Keratinocyte (primary cell): ENCODE measurements at regions not wholly inside any gene's neighbourhood (a gene's known extent, or its start where the extent isn't known, plus 50 kb on each side); places are given as distances from the start of the nearest gene placed in this dataset.
"Not testable (repeated sequence)": the region's sequence is repeated elsewhere in the genome, so short reads cannot be mapped to it uniquely, and the experiment has no call there.

Source experiments
- DNase-seq: peaks from one replicate; pipeline ENCODE4 v3.0.0-alpha.2; 2011; ENCODE audit warnings: low read depth, missing footprints, low spot score
- FAIRE-seq: peaks from 2 replicates; lab custom pipeline; 2011; peaks lifted over from hg19 to GRCh38; lab: Jason Lieb, UNC
- H2AFZ ChIP-seq: 2 replicates; pipeline ENCODE4 v1.6.0; 2012; ENCODE audit warnings: low read length, control low read depth, inconsistent platforms; ENCODE audit not compliant: control insufficient read depth
- H3K27ac ChIP-seq: 2 replicates; pipeline ENCODE4 v1.5.1; 2011; ENCODE audit warnings: low read length; ENCODE audit not compliant: control insufficient read depth, insufficient read depth
- H3K27me3 ChIP-seq: 3 replicates; pipeline ENCODE4 v1.6.0; 2011; ENCODE audit warnings: low read length; ENCODE audit not compliant: control insufficient read depth, insufficient read depth; ENCODE audit errors: extremely low read depth
- H3K36me3 ChIP-seq, 2 experiments: 2 replicates in 1 of 2; 3 replicates in 1 of 2; pipeline ENCODE4 v1.5.1; 2011; ENCODE audit warnings: low read length in 2 of 2, mild to moderate bottlenecking in 1 of 2; ENCODE audit not compliant: control insufficient read depth in 2 of 2, insufficient read depth in 2 of 2; ENCODE audit errors: extremely low read depth in 1 of 2
- H3K4me1 ChIP-seq: 3 replicates; pipeline ENCODE4 v1.5.1; 2011; ENCODE audit warnings: low read length; ENCODE audit not compliant: control insufficient read depth, insufficient read depth; ENCODE audit errors: extremely low read depth
- H3K4me2 ChIP-seq: 3 replicates; pipeline ENCODE4 v1.6.0; 2011; ENCODE audit warnings: low read depth, low read length; ENCODE audit not compliant: control insufficient read depth, insufficient read depth; ENCODE audit errors: extremely low read depth
- H3K4me3 ChIP-seq, 3 experiments: fragments of 200-600 bp in 1 of 3; sonication (generic) in 1 of 3; 2 replicates in 2 of 3; 3 replicates in 1 of 3; pipeline ENCODE4 v1.5.1; 2011 to 2016; ENCODE audit warnings: low read length in 3 of 3, mild to moderate bottlenecking in 3 of 3, control low read depth in 2 of 3, inconsistent platforms in 1 of 3, low read depth in 1 of 3, mixed read lengths in 1 of 3, mixed run types in 1 of 3, moderate library complexity in 1 of 3; ENCODE audit not compliant: control insufficient read depth in 2 of 3, insufficient read depth in 2 of 3; ENCODE audit errors: extremely low read depth in 1 of 3
- H3K79me2 ChIP-seq: 2 replicates; pipeline ENCODE4 v1.6.0; 2012; ENCODE audit warnings: low read length; ENCODE audit not compliant: control insufficient read depth, insufficient read depth
- H3K9ac ChIP-seq: 3 replicates; pipeline ENCODE4 v1.6.0; 2011; ENCODE audit warnings: low read length; ENCODE audit not compliant: control insufficient read depth, insufficient read depth; ENCODE audit errors: extremely low read depth
- H3K9me1 ChIP-seq: 3 replicates; pipeline ENCODE4 v1.6.0; 2011; ENCODE audit warnings: low read length; ENCODE audit not compliant: control insufficient read depth, insufficient read depth; ENCODE audit errors: extremely low read depth
- H3K9me3 ChIP-seq: 2 replicates; pipeline ENCODE4 v1.5.1; 2012; ENCODE audit warnings: low read depth, low read length; ENCODE audit not compliant: control insufficient read depth
- H4K20me1 ChIP-seq: 3 replicates; pipeline ENCODE4 v1.6.0; 2011; ENCODE audit warnings: low read length; ENCODE audit not compliant: control insufficient read depth, insufficient read depth; ENCODE audit errors: extremely low read depth
- EZH2 ChIP-seq: IDR thresholded peaks from one replicate; pipeline ENCODE4 v1.6.1; 2012; ENCODE audit warnings: inconsistent platforms, mild to moderate bottlenecking, low read length, moderate library complexity
- dilution Hi-C: fragments of 300-500 bp; cut with MboI; formaldehyde crosslinking; loops from one replicate; pipeline ENCODE4 v1.7.0; 2020; ENCODE audit warnings: low sequenced_read_pairs; ENCODE audit not compliant: extremely low pct_ligation_motif_present
- TF ChIP-seq, protein P1 (sequence below), 3 experiments: IDR thresholded peaks in 1 of 3; conservative IDR thresholded peaks in 1 of 3; optimal IDR thresholded peaks in 1 of 3; 2 replicates in 2 of 3; 3 replicates in 1 of 3; pipeline versions ENCODE3 to v1.5.1; 2011; ENCODE audit warnings: low read length in 3 of 3, mild to moderate bottlenecking in 3 of 3, moderate library complexity in 2 of 3, control low read depth in 1 of 3, inconsistent platforms in 1 of 3; ENCODE audit not compliant: insufficient read depth in 2 of 3; ENCODE audit errors: extremely low read depth in 1 of 3

DNA sequence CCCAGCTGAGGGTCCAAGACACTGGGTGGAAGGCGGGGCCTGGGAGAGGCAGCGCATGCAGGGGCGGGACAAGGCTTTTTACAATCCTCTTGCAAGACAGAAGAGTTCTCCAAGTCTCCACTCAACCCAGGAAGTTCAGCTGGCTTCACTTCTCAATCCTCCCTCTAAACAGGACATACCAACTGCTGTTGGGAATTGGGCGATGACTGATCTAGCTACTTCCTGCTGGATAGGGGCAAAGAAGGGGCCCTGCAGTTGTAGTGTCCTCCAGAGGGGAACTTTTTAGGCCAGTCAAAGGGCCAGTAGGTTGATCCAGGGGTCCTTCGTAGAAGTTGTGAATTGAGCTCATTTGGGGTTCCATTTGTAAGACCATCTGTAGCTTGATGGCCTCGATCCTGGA is 94.6 kb upstream of the TERB2 start:
- H3K4me2 ChIP-seq = no peak overlapping the region
- H3K27ac ChIP-seq = no peak overlapping the region
- H3K9me3 ChIP-seq = no peaks in the 10 kb centered on the region
- H3K27me3 ChIP-seq = no peaks in the 10 kb centered on the region
- no peaks in the 10 kb centered on the region for H4K20me1 ChIP-seq
- H3K36me3 ChIP-seq = no peaks in the 10 kb centered on the region
- dilution Hi-C loops = loop anchor here (25.0 kb wide), 1 partner anchor 100 kb away; the partner anchor contains the start of gene TERB2
- no peak overlapping the region for H2AFZ ChIP-seq
- TF ChIP-seq EZH2 = no peak
- TF ChIP-seq, protein P1, sequence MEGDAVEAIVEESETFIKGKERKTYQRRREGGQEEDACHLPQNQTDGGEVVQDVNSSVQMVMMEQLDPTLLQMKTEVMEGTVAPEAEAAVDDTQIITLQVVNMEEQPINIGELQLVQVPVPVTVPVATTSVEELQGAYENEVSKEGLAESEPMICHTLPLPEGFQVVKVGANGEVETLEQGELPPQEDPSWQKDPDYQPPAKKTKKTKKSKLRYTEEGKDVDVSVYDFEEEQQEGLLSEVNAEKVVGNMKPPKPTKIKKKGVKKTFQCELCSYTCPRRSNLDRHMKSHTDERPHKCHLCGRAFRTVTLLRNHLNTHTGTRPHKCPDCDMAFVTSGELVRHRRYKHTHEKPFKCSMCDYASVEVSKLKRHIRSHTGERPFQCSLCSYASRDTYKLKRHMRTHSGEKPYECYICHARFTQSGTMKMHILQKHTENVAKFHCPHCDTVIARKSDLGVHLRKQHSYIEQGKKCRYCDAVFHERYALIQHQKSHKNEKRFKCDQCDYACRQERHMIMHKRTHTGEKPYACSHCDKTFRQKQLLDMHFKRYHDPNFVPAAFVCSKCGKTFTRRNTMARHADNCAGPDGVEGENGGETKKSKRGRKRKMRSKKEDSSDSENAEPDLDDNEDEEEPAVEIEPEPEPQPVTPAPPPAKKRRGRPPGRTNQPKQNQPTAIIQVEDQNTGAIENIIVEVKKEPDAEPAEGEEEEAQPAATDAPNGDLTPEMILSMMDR (optimal IDR thresholded peaks at IDR 0.05 in 1 of 3, IDR thresholded peaks at IDR 0.05 in 1 of 3, conservative IDR thresholded peaks at IDR 0.05 in 1 of 3; ENCODE audit: extremely low read depth in 1 of 3, insufficient read depth in 2 of 3, low read length in 3 of 3) = no peak
- H3K9ac ChIP-seq = no peak overlapping the region
- no peak overlapping the region for H3K4me3 ChIP-seq
- H3K9me1 ChIP-seq = no peaks in the 10 kb centered on the region
- no peaks in the 10 kb centered on the region for H3K79me2 ChIP-seq
- no peaks in the 10 kb centered on the region for H3K4me1 ChIP-seq
- DNase-seq = no peak
- FAIRE-seq = no peak

DNA sequence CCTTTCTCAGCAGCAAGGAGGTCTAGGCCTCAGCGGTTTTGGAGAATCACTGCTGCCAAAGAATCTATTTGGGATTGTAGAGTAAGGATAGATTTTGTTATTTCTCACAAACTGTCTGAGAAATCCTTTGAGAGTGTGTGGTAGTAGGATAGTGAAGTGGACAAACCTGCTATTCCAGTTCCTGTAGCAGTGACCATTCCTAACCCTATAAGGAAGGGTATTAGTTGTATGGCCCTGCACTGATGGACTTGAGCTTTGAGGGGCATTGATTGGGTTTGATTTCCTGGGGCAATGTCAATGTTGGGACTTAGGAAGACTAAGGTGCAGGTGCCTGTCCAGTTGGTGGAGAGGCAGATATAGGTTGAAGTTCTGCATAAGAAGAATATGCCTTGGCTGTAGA is 93.6 kb upstream of the TERB2 start:
- not testable (repeated sequence) for FAIRE-seq, H4K20me1 ChIP-seq, H3K4me2 ChIP-seq, H3K4me1 ChIP-seq, H3K9ac ChIP-seq, H3K4me3 ChIP-seq, H3K36me3 ChIP-seq, H3K9me1 ChIP-seq, H3K27ac ChIP-seq, H3K9me3 ChIP-seq, H3K79me2 ChIP-seq, H2AFZ ChIP-seq, H3K27me3 ChIP-seq, DNase-seq
- dilution Hi-C loops = loop anchor here (25.0 kb wide), 1 partner anchor 99 kb away; the partner anchor contains the start of gene TERB2

DNA sequence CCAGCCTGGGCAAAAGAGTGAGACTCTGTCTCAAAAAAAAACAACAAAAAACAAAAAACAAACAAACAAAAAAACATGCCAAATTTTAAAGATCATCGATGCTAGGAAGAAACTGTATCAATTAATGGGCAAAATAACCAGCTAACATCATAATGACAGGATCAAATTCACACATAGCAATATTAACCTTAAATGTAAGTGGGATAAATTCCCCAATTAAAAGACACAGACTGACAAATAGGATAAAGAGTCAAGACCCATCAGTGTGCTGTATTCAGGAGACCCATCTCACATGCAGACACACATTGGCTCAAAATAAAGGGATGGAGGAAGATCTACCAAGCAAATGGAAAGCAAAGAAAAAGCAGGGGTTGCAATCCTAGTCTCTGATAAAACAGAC is 88.4 kb upstream of the TERB2 start:
- dilution Hi-C loops = loop anchor here (25.0 kb wide), 1 partner anchor 94 kb away; the partner anchor contains the start of gene TERB2
- H3K9ac ChIP-seq, H3K4me1 ChIP-seq, H3K79me2 ChIP-seq, H3K4me2 ChIP-seq, H2AFZ ChIP-seq, H3K27me3 ChIP-seq, H3K27ac ChIP-seq, H4K20me1 ChIP-seq, H3K9me3 ChIP-seq, FAIRE-seq, H3K9me1 ChIP-seq, DNase-seq, H3K36me3 ChIP-seq, H3K4me3 ChIP-seq: not testable (repeated sequence)

DNA sequence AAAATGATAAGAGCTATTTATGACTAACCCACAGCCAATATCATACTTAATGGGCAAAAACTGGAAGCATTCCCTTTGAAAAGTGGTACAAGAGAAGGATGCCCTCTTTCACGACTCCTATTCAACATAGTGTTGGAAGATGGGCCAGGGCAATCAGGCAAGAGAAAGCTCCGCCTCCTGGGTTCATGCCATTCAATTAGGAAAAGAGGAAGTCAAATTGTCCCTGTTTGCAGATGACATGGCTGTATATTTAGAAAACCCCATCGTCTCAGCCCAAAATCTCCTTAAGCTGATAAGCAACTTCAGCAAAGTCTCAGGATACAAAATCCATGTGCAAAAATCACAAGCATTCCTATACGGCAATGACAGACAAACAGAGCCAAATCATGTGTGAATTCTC is 86.4 kb upstream of the TERB2 start:
- dilution Hi-C loops = loop anchor here (25.0 kb wide), 1 partner anchor 92 kb away; the partner anchor contains the start of gene TERB2
- not testable (repeated sequence) for H3K4me2 ChIP-seq, H3K9ac ChIP-seq, H3K4me1 ChIP-seq, H3K79me2 ChIP-seq, H3K36me3 ChIP-seq, H2AFZ ChIP-seq, FAIRE-seq, H3K27me3 ChIP-seq, H3K27ac ChIP-seq, DNase-seq, H3K4me3 ChIP-seq, H3K9me3 ChIP-seq, H4K20me1 ChIP-seq, H3K9me1 ChIP-seq
